ENCODE measurements at regions not wholly inside any gene's neighbourhood (a gene's known extent, or its start where the extent isn't known, plus 50 kb on each side); places are given as distances from the start of the nearest gene placed in this dataset.
A peak's percentile ranks its signal among the peaks of the same experiment; 100 is the strongest.
"Not testable (repeated sequence)": the region's sequence is repeated elsewhere in the genome, so short reads cannot be mapped to it uniquely, and the experiment has no call there.

DNA sequence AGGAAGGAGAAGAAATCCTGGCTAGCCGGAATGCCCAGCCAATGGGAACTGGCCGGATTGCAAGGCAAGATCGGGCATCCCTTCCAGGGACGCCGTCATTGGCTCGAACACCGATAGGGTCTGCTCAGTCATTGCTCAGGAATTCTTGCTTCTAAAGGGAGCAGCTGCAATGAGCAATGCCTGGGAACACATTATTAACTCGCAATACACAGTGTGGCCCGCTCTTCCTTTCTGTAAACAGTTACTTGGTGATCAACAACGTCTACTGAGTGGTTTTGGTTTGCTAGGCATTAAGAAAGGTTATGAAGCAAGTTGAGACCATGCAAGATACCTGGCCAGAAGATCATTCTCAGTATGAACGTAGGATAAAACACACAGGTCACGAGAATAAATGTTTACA, 165.4 kb upstream of the CITED2 start:
- peak; percentile 85 for DNase-seq (ENCODE audit: low read depth)

GRCh38 chr6:139538366-139538765, 163.9 kb upstream of the CITED2 start:
- DNase-seq (ENCODE audit: low read depth): no peak

GRCh38 chr6:139536751-139537617, 162.5 kb upstream of the CITED2 start:
- no peak for DNase-seq (ENCODE audit: low read depth)

- no peak for DNase-seq (ENCODE audit: low read depth)
These were observed 160.1 kb upstream of the CITED2 start for GRCh38 chr6:139534472-139535115.

DNA sequence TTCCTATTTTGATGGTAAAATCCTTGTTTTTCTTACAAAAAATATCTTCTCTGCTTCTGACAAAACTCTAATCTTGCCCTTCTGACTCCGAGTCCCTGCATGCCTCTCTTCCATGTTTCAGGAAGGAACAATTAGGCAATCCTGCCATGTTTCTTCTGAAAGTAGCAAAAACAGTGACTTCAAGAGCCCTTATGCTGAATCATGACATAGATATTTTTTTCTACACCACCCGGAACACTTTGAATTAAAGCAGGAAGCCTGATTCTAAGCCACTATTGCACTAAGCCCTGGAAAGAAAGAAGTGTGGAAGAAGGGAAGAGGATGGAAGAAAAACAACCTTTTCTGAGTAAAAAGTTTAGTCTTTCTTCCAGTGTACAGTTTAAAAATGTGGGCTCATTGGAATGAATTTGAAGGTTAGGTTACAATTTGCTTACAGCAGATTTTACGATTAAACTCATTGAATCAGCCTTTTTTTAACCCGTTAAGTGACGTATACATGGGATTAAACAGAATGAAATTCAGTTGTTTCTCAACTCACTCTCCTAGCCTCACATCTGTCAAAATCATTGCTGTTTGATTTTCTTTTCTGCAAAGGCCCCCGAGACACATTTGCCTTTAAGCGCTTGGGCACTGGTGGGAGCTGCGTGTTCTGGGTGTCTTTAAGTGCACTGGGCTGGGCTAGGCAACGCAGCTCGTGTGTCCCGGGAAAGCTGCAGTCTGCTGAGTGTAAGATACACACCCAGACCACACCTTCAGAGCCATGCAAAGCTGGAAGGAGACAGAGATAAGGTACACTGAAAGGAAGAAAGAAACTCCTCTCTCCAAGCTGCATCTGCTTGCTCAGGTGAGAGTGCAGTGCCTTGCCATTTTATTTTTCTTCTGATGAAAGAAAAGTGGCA, 159.4 kb upstream of the CITED2 start:
- peak; percentile 67 for DNase-seq (ENCODE audit: low read depth)

GRCh38 chr6:139533171-139533570, 158.7 kb upstream of the CITED2 start:
- no peak for DNase-seq (ENCODE audit: low read depth)

- DNase-seq (ENCODE audit: low read depth): no peak
These were observed 157.0 kb upstream of the CITED2 start for GRCh38 chr6:139531148-139532115.

DNA sequence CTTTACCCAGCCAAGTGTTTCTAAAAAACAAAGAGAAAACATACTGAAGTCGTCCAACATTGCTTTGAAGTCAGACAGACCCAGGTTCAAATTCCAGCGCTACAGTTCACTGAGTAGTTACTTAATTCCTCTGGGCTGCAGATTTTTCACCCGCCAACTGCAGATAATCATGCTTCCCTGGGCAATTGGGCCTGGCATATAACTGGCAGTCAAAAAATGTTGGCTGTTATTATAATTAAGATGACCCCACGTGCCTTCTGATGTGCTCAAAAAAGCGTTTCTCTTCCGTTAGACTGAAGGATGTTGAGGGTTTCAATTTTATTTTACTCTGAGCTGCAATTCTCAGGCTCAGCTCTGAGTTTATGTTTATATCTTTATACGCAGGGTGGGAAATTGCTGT, 156.1 kb upstream of the CITED2 start:
- no peak for DNase-seq (ENCODE audit: low read depth)

- DNase-seq (ENCODE audit: low read depth): no peak
These were observed 155.0 kb upstream of the CITED2 start for GRCh38 chr6:139529420-139529819.

DNA sequence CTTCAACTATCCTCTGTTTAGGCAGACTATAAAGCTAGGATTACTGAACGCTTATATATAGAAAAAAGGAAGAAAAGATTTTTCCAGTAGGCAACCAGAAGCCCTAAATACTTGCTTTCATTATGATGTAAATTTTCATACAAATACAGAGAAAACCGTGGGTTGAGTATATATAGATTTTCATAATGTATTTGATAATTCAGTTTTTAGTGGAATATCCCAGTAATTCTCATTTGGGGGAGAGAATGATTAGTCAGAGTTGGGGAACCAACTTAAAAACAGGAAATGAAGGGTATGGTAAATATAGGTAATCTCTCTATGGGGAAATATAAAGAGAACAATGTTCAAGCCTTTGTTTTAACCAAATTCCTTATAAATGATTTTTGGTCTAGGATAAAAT, 154.0 kb upstream of the CITED2 start:
- DNase-seq (ENCODE audit: low read depth): no peak

GRCh38 chr6:139525415-139525814, 151.0 kb upstream of the CITED2 start:
- no peak for DNase-seq (ENCODE audit: low read depth)

DNA sequence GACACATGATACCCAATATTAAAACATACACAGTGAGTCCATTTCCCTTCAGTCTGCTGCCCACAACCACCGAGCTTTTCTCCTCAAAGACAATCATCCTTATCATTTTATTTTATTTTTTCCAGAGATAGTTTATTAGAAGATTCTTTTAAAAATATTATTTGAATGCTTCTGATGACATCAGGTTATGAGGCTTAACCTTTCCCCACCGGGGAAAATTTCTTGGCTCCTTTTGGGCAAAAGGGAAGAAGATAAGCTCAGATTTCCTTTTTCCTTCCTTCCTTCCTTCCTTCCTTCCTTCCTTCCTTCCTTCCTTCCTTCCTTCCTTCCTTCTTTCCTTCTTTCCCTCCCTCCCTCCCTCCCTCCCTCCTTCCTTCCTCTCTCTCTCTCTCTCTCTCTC, 149.5 kb upstream of the CITED2 start:
- no peak for DNase-seq (ENCODE audit: low read depth)

DNA sequence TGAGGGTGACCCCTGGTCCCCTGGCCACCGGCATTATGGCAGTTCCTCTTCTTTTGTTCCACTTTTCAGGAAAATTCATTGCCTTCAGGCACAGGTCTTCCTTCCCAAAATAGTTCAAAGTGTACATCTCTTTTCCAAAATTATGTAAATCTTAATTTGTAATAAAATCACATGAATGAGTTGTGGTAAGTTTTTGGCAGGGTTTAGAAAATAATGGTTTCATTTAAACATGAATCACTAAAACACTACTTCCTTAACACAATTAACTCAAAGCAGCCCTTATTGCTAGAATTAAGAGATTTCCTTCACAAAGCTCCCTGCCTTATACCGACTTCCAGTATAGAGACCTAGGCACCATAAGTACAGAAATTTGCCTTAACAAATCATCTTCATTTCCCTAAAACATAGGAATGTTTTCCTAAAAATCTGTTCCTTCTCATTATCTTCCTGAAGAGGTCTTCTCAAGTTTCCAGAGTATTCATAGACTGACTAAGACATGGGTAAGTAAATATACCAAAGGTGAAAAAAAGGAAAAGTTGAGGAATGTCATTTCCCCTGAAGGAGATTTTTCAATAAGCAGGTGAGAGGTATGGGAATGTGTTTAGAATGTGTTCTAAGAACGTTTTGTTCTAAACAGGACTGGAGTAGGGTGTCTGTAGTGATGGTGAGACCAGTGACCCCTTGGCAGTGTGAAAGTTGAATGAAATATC, 148.2 kb upstream of the CITED2 start:
- no peak for DNase-seq (ENCODE audit: low read depth)

DNA sequence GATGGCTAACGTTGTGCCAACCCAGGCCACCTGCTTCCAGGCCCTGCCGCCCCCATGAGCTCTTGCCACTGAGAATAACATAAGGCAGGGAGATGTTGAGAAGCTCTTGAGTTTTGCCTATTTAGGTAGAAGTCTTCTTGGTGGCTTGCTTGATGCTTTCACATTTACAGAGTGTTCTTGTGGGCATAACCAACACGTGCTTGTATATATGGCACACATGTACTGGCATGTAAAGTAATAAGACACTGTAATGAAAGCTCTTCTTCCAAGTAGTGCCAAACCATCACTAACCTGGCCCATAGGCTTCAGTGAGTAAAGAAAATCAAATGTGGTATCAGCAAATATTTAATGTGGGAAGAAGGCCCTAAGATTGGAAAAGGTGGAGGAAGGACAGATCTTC, 146.9 kb upstream of the CITED2 start:
- DNase-seq (ENCODE audit: low read depth): no peak

DNA sequence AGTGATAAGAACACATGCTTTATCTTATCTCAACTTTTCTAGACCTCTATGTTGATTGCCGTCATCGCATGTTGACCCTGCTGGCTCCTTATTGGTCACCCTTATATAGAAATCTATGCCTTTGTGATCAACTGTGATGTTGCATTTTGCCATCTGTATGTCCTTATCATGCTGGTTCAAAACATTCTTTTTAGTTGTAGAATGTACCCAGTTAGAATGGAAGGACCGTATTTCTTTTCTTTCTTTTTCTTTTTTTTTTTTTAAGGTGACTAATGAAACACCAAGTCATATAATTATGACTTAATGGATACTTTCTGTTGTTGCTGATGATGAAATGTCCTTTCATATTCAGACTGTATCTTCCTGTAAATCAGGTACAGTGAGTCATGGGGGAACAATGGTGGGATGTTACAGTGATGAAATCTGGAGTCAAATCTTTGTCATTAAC, 145.9 kb upstream of the CITED2 start:
- no peak for DNase-seq (ENCODE audit: low read depth)

DNA sequence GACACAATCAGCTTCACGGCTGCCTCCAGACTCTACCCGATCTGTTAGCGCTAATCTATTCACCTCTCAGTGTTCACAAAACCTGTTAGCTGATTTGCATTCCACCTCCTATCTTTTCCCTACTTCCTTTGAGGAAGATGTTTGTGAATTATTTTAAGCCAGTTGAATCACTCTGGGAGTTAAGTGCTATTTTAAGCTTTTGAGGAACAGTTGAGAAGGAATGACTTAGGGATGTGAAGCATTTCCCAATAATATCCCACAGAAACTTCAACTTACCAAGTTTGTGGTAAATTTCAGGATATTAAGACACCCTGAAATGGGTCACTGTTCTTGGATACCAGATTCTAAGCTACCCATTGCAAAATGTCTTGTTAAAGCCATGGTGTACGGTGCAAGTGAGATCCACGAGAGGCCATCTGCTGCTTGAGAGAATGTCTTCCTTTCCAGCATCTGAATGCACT, 145.2 kb upstream of the CITED2 start:
- no peak for DNase-seq (ENCODE audit: low read depth)

DNA sequence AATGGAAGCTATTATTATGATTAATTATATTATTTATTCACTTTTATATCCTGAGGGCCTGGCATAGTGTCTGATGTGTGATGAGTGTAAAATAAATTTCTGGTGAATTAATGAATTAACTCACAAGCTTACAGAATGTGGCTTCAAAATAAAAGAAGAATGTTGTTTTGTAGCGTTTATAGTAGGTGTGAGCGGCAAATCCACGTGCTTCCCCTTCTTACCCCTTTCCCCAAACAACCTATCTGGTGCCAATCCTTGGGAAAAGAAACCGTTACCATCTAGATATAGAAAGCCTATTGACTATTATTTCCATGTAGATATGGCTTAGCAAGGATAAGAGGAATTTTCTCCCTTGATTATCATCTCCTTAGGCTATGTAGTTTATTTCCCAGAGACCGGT, 144.6 kb upstream of the CITED2 start:
- DNase-seq (ENCODE audit: low read depth): no peak

DNA sequence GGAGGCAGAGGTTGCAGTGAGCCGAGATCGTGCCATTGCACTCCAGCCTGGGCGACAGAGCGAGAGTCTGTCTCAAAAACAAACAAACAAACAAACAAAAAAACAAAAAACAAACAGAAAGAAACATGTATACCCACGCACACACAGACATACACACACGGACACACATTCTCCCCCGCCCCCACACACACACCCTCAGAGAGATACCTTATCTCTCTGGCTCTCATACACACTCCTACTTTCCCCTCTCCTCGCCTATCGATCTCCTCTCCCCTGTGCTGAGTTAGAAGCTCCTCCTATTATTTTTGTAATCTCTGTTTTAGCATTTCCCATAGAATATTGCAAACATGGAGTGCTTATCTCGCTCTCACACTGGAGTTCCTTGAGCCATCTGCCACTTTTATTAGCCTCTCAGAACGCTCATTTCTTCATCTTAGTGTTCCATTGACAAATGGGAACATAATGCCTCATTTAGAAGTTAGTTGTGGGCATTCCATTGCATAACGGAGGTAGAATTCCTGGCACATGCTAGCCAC, 144.2 kb upstream of the CITED2 start:
- no peak for DNase-seq (ENCODE audit: low read depth)

DNA sequence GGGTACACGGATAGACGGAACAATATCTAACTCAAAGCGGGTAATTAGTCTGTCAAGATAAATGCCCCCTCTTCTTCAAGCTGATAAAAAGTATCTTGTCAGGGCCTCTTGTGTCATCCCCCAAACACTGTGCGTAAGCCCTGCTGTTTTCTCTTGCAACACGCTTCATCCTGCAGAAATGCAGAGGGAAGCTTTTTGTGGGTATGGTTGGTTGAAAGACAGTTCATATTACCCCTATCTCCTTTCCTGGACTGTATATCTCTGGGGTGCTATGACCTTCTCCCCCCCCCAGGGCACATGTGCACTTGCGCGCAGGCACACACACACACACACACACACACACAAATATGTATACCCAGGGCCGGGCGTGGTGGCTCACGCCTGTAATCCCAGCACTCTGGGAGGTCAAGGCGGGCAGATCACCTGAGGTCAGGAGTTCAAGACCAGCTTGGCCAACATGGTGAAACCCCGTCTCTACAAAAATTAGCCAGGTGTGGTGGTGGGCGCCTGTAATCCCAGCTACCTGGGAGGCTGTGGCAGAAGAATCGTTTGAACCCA, 143.6 kb upstream of the CITED2 start:
- not testable (repeated sequence) for DNase-seq (ENCODE audit: low read depth)

DNA sequence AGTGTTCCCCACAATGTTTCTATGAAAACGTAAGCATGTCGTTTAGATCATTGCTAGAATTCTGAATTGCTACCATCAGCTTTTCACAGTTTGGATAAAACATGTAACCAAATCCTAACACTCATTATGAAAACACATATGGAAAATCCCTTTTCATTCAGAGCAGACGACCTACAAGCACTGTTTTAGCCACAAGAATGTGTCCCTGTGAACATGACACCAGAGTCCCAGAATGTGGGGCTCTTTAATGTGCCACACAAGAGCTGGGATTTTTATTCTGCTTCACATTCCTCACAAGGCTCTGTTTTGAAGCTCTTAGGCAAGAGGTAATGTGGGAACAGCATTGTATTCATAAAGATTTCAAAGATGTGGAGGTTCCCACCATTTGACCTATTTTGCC, 141.1 kb upstream of the CITED2 start:
- DNase-seq (ENCODE audit: low read depth): no peak
